Keratinocyte (primary cell): ENCODE measurements at regions not wholly inside any gene's neighbourhood (a gene's known extent, or its start where the extent isn't known, plus 50 kb on each side); places are given as distances from the start of the nearest gene placed in this dataset.

Experiments
- DNase-seq: peaks from one replicate; pipeline ENCODE4 v3.0.0-alpha.2; 2011; ENCODE audit warnings: low read depth, missing footprints, low spot score
- FAIRE-seq: peaks from 2 replicates; lab custom pipeline; 2011; peaks lifted over from hg19 to GRCh38; lab: Jason Lieb, UNC
- H2AFZ ChIP-seq: 2 replicates; pipeline ENCODE4 v1.6.0; 2012; ENCODE audit warnings: low read length, control low read depth, inconsistent platforms; ENCODE audit not compliant: control insufficient read depth
- H3K27ac ChIP-seq: 2 replicates; pipeline ENCODE4 v1.5.1; 2011; ENCODE audit warnings: low read length; ENCODE audit not compliant: control insufficient read depth, insufficient read depth
- H3K27me3 ChIP-seq: 3 replicates; pipeline ENCODE4 v1.6.0; 2011; ENCODE audit warnings: low read length; ENCODE audit not compliant: control insufficient read depth, insufficient read depth; ENCODE audit errors: extremely low read depth
- H3K36me3 ChIP-seq, 2 experiments: 2 replicates in 1 of 2; 3 replicates in 1 of 2; pipeline ENCODE4 v1.5.1; 2011; ENCODE audit warnings: low read length in 2 of 2, mild to moderate bottlenecking in 1 of 2; ENCODE audit not compliant: control insufficient read depth in 2 of 2, insufficient read depth in 2 of 2; ENCODE audit errors: extremely low read depth in 1 of 2
- H3K4me1 ChIP-seq: 3 replicates; pipeline ENCODE4 v1.5.1; 2011; ENCODE audit warnings: low read length; ENCODE audit not compliant: control insufficient read depth, insufficient read depth; ENCODE audit errors: extremely low read depth
- H3K4me2 ChIP-seq: 3 replicates; pipeline ENCODE4 v1.6.0; 2011; ENCODE audit warnings: low read depth, low read length; ENCODE audit not compliant: control insufficient read depth, insufficient read depth; ENCODE audit errors: extremely low read depth
- H3K4me3 ChIP-seq, 3 experiments: fragments of 200-600 bp in 1 of 3; sonication (generic) in 1 of 3; 2 replicates in 2 of 3; 3 replicates in 1 of 3; pipeline ENCODE4 v1.5.1; 2011 to 2016; ENCODE audit warnings: low read length in 3 of 3, mild to moderate bottlenecking in 3 of 3, control low read depth in 2 of 3, inconsistent platforms in 1 of 3, low read depth in 1 of 3, mixed read lengths in 1 of 3, mixed run types in 1 of 3, moderate library complexity in 1 of 3; ENCODE audit not compliant: control insufficient read depth in 2 of 3, insufficient read depth in 2 of 3; ENCODE audit errors: extremely low read depth in 1 of 3
- H3K79me2 ChIP-seq: 2 replicates; pipeline ENCODE4 v1.6.0; 2012; ENCODE audit warnings: low read length; ENCODE audit not compliant: control insufficient read depth, insufficient read depth
- H3K9ac ChIP-seq: 3 replicates; pipeline ENCODE4 v1.6.0; 2011; ENCODE audit warnings: low read length; ENCODE audit not compliant: control insufficient read depth, insufficient read depth; ENCODE audit errors: extremely low read depth
- H3K9me1 ChIP-seq: 3 replicates; pipeline ENCODE4 v1.6.0; 2011; ENCODE audit warnings: low read length; ENCODE audit not compliant: control insufficient read depth, insufficient read depth; ENCODE audit errors: extremely low read depth
- H3K9me3 ChIP-seq: 2 replicates; pipeline ENCODE4 v1.5.1; 2012; ENCODE audit warnings: low read depth, low read length; ENCODE audit not compliant: control insufficient read depth
- H4K20me1 ChIP-seq: 3 replicates; pipeline ENCODE4 v1.6.0; 2011; ENCODE audit warnings: low read length; ENCODE audit not compliant: control insufficient read depth, insufficient read depth; ENCODE audit errors: extremely low read depth
- EZH2 ChIP-seq: IDR thresholded peaks from one replicate; pipeline ENCODE4 v1.6.1; 2012; ENCODE audit warnings: inconsistent platforms, mild to moderate bottlenecking, low read length, moderate library complexity
- dilution Hi-C: fragments of 300-500 bp; cut with MboI; formaldehyde crosslinking; loops from one replicate; pipeline ENCODE4 v1.7.0; 2020; ENCODE audit warnings: low sequenced_read_pairs; ENCODE audit not compliant: extremely low pct_ligation_motif_present
- TF ChIP-seq, protein P1 (sequence below), 3 experiments: IDR thresholded peaks in 1 of 3; conservative IDR thresholded peaks in 1 of 3; optimal IDR thresholded peaks in 1 of 3; 2 replicates in 2 of 3; 3 replicates in 1 of 3; pipeline versions ENCODE3 to v1.5.1; 2011; ENCODE audit warnings: low read length in 3 of 3, mild to moderate bottlenecking in 3 of 3, moderate library complexity in 2 of 3, control low read depth in 1 of 3, inconsistent platforms in 1 of 3; ENCODE audit not compliant: insufficient read depth in 2 of 3; ENCODE audit errors: extremely low read depth in 1 of 3

DNA sequence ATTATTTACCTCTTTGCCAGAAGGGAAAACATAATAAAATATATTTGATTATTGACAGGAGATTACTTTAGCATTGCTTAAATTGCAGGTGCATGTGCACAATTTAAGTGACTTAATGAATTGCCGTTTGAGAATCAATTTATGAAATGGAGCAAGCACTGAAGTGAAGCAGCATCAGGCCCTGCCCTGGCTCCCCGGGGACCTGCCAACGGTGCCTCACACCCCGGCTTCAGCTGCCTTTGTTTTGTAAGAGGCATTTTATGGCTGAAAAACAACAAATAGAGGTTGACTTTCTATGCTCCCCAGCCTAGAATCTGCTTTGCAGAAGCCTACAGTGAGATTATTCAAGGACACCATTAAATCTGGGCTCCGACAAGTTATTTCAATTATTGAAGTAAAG is 359.1 kb upstream of the IRX4 start:
- H4K20me1 ChIP-seq, result no peaks in the 10 kb centered on the region
- H2AFZ ChIP-seq, result no peak overlapping the region
- no peaks in the 10 kb centered on the region for H3K27me3 ChIP-seq
- no peaks in the 10 kb centered on the region for H3K4me1 ChIP-seq
- no peak for TF ChIP-seq EZH2
- TF ChIP-seq, protein P1, sequence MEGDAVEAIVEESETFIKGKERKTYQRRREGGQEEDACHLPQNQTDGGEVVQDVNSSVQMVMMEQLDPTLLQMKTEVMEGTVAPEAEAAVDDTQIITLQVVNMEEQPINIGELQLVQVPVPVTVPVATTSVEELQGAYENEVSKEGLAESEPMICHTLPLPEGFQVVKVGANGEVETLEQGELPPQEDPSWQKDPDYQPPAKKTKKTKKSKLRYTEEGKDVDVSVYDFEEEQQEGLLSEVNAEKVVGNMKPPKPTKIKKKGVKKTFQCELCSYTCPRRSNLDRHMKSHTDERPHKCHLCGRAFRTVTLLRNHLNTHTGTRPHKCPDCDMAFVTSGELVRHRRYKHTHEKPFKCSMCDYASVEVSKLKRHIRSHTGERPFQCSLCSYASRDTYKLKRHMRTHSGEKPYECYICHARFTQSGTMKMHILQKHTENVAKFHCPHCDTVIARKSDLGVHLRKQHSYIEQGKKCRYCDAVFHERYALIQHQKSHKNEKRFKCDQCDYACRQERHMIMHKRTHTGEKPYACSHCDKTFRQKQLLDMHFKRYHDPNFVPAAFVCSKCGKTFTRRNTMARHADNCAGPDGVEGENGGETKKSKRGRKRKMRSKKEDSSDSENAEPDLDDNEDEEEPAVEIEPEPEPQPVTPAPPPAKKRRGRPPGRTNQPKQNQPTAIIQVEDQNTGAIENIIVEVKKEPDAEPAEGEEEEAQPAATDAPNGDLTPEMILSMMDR (optimal IDR thresholded peaks at IDR 0.05 in 1 of 3, IDR thresholded peaks at IDR 0.05 in 1 of 3, conservative IDR thresholded peaks at IDR 0.05 in 1 of 3; ENCODE audit: extremely low read depth in 1 of 3, insufficient read depth in 2 of 3, low read length in 3 of 3), result no peak
- H3K4me2 ChIP-seq, result no peak overlapping the region
- no peak overlapping the region for H3K9ac ChIP-seq
- FAIRE-seq (no peak), DNase-seq (no peak)
- H3K4me3 ChIP-seq, result no peak overlapping the region
- H3K79me2 ChIP-seq, result no peaks in the 10 kb centered on the region
- dilution Hi-C loops, result no loop called here
- H3K9me1 ChIP-seq, result no peaks in the 10 kb centered on the region
- H3K9me3 ChIP-seq, result no peaks in the 10 kb centered on the region
- H3K27ac ChIP-seq, result no peak overlapping the region
- H3K36me3 ChIP-seq, result no peaks in the 10 kb centered on the region

DNA sequence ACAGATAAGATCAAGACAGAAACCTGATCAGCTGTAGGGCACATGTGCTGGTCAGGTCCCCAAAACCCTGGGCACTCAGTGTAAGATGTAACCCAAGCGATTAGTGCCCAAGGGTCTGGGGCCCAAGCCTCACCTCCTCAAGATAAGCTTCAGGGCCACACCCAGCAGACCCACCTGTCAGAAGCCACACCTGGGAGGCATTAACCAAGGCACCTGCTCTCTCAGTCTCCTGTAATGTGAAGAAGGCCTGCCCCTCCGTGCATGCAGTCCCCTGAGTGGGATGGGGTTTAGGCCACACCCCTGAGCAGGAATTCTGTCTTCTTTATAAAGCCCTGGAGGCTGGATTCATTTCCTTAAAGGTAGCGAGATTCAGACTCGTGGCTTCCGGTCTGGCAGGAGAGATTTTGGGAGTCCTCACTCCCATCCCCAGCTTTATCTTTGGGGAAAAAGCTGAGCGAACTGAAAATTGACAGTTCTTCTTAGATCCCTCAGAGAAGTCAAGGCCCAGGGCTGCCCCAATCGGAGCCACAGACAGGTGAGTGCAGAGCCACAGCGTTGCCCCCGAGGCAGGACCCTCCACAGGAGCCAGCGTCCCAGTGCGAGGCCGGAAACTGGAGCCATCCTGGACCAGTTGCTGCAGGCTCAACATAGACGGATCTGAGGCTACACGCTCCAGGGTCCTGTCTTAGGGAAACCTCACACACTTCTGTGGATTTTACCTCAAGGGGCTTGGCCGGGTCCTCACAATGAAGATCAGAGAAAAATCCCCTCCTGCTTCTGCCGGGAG is 357.6 kb upstream of the IRX4 start:
- no peak overlapping the region for H3K9ac ChIP-seq

More for the DNA sequence above, 357.6 kb upstream of the IRX4 start:
- no peaks in the 10 kb centered on the region for H3K79me2 ChIP-seq
- no peak for FAIRE-seq
- TF ChIP-seq, protein P1 (optimal IDR thresholded peaks at IDR 0.05 in 1 of 3, IDR thresholded peaks at IDR 0.05 in 1 of 3, conservative IDR thresholded peaks at IDR 0.05 in 1 of 3; ENCODE audit: extremely low read depth in 1 of 3, insufficient read depth in 2 of 3, low read length in 3 of 3), result no peak
- TF ChIP-seq EZH2, result no peak
- no peak overlapping the region for H3K4me2 ChIP-seq
- H3K4me3 ChIP-seq, result no peak overlapping the region
- H2AFZ ChIP-seq, result no peak overlapping the region
- no peak for DNase-seq
- H3K27me3 ChIP-seq, result no peaks in the 10 kb centered on the region
- no peaks in the 10 kb centered on the region for H3K9me3 ChIP-seq
- H3K9me1 ChIP-seq, result no peaks in the 10 kb centered on the region
- no peaks in the 10 kb centered on the region for H4K20me1 ChIP-seq
- no peaks in the 10 kb centered on the region for H3K36me3 ChIP-seq
- no peaks in the 10 kb centered on the region for H3K4me1 ChIP-seq
- no peak overlapping the region for H3K27ac ChIP-seq
- dilution Hi-C loops, result no loop called here
